SK-N-SH treated with all-trans-retinoic acid at 6 μM for 48 hours (cell line): ENCODE measurements at regions not wholly inside any gene's neighbourhood (a gene's known extent, or its start where the extent isn't known, plus 50 kb on each side); places are given as distances from the start of the nearest gene placed in this dataset.

Source experiments
- ATAC-seq: fragments of 200-7000 bp; cut with Tn5 transposase; 3 replicates; pipeline ENCODE4 v1.9.1; 2020; ENCODE audit warnings: mild to moderate bottlenecking, moderate library complexity
- ARNTL ChIP-seq: fragments of 450-650 bp; formaldehyde crosslinking; IDR thresholded peaks from 2 replicates; pipeline ENCODE4 v1.5.0; 2020; ENCODE audit warnings: low read depth, mild to moderate bottlenecking, moderate library complexity, borderline replicate concordance
- CREB5 ChIP-seq: fragments of 250-450 bp; sonication (Bioruptor Pico); IDR thresholded peaks from 2 replicates; pipeline ENCODE4 v1.5.1; 2020; ENCODE audit warnings: low read depth, mild to moderate bottlenecking, moderate library complexity
- CSDC2 ChIP-seq: fragments of 250-450 bp; sonication (Bioruptor Pico); IDR thresholded peaks from 2 replicates; pipeline ENCODE4 v1.5.0; 2020; ENCODE audit warnings: mild to moderate bottlenecking, moderate library complexity
- ESRRG ChIP-seq: fragments of 250-450 bp; sonication (Bioruptor Pico); IDR thresholded peaks from 2 replicates; pipeline ENCODE4 v1.6.1; 2021; ENCODE audit warnings: mild to moderate bottlenecking
- GLIS3 ChIP-seq: fragments of 250-450 bp; sonication (Bioruptor Pico); IDR thresholded peaks from 2 replicates; pipeline ENCODE4 v1.5.0; 2020; ENCODE audit warnings: mild to moderate bottlenecking, moderate library complexity
- ISL1 ChIP-seq: fragments of 250-450 bp; sonication (Bioruptor Pico); IDR thresholded peaks from 2 replicates; pipeline ENCODE4 v2.1.2; 2022; ENCODE audit warnings: mild to moderate bottlenecking, moderate library complexity
- PATZ1 ChIP-seq: fragments of 250-450 bp; sonication (Bioruptor Pico); IDR thresholded peaks from 2 replicates; pipeline ENCODE4 v1.8.0; 2020; ENCODE audit warnings: mild to moderate bottlenecking, moderate library complexity, borderline replicate concordance
- POU6F1 ChIP-seq: fragments of 250-450 bp; sonication (Bioruptor Pico); IDR thresholded peaks from 2 replicates; pipeline ENCODE4 v1.8.0; 2021; ENCODE audit warnings: low read depth, mild to moderate bottlenecking, moderate library complexity, borderline replicate concordance
- RARB ChIP-seq: fragments of 250-450 bp; sonication (Bioruptor Pico); IDR thresholded peaks from 2 replicates; pipeline ENCODE4 v1.8.0; 2021; ENCODE audit warnings: mild to moderate bottlenecking, moderate library complexity
- SNAI2 ChIP-seq: fragments of 250-450 bp; sonication (Bioruptor Pico); IDR thresholded peaks from 2 replicates; pipeline ENCODE4 v1.5.0; 2020; ENCODE audit warnings: mild to moderate bottlenecking, moderate library complexity
- TCF4 ChIP-seq: fragments of 250-450 bp; sonication (Bioruptor Pico); IDR thresholded peaks from 2 replicates; pipeline ENCODE4 v1.8.0; 2021; ENCODE audit warnings: mild to moderate bottlenecking, moderate library complexity, borderline replicate concordance
- TOX ChIP-seq: fragments of 250-450 bp; sonication (Bioruptor Pico); IDR thresholded peaks from 2 replicates; pipeline ENCODE4 v1.8.0; 2021; ENCODE audit warnings: mild to moderate bottlenecking, moderate library complexity, borderline replicate concordance
- TSHZ2 ChIP-seq: fragments of 250-450 bp; sonication (Bioruptor Pico); IDR thresholded peaks from 2 replicates; pipeline ENCODE4 v1.5.0; 2020; ENCODE audit warnings: mild to moderate bottlenecking, moderate library complexity
- ZC3H10 ChIP-seq: fragments of 250-450 bp; sonication (Bioruptor Pico); IDR thresholded peaks from 2 replicates; pipeline ENCODE4 v1.5.1; 2021; ENCODE audit warnings: mild to moderate bottlenecking, moderate library complexity
- ZFP3 ChIP-seq: fragments of 250-450 bp; sonication (Bioruptor Pico); IDR thresholded peaks from 2 replicates; pipeline ENCODE4 v1.5.0; 2020; ENCODE audit warnings: mild to moderate bottlenecking, moderate library complexity
- ZFP30 ChIP-seq: fragments of 450-650 bp; formaldehyde crosslinking; IDR thresholded peaks from 2 replicates; pipeline ENCODE4 v1.5.0; 2022; ENCODE audit warnings: mild to moderate bottlenecking, moderate library complexity
- ZNF70 ChIP-seq: fragments of 450-650 bp; formaldehyde crosslinking; IDR thresholded peaks from 2 replicates; pipeline ENCODE4 v1.5.0; 2020; ENCODE audit warnings: mild to moderate bottlenecking, moderate library complexity
- ZNF8 ChIP-seq: fragments of 450-650 bp; formaldehyde crosslinking; IDR thresholded peaks from 2 replicates; pipeline ENCODE4 v1.5.0; 2020; ENCODE audit warnings: mild to moderate bottlenecking, moderate library complexity

GRCh38 chr4:17418010-17418409 lies 93.9 kb downstream of the QDPR start:
- no peak for TF ChIP-seq POU6F1 (CRISPR knock-in tag)
- TF ChIP-seq ZFP30 (CRISPR knock-in tag), result no peak
- TF ChIP-seq ZC3H10 (CRISPR knock-in tag), result no peak
- no peak for TF ChIP-seq ESRRG (CRISPR knock-in tag)
- TF ChIP-seq ISL1 (CRISPR knock-in tag), result no peak
- no peak for ATAC-seq

GRCh38 chr4:17414392-17414791 lies 97.5 kb downstream of the QDPR start:
- TF ChIP-seq TOX (no peak), ARNTL (no peak), SNAI2 (CRISPR knock-in tag) (no peak), CREB5 (no peak), ZFP30 (CRISPR knock-in tag) (no peak), TSHZ2 (no peak), TCF4 (CRISPR knock-in tag) (no peak), ZC3H10 (CRISPR knock-in tag) (no peak), CSDC2 (CRISPR knock-in tag) (no peak), ZNF70 (CRISPR knock-in tag) (no peak)
- TF ChIP-seq, all 23 proteins: peak for 0
- no peak for ATAC-seq

GRCh38 chr4:17400686-17401085 lies 111.2 kb downstream of the QDPR start:
- ATAC-seq, result no peak
- TF ChIP-seq POU6F1 (CRISPR knock-in tag) (no peak), CREB5 (no peak), ZNF8 (CRISPR knock-in tag) (no peak), ZNF70 (CRISPR knock-in tag) (no peak)

GRCh38 chr4:17398805-17399204 lies 113.1 kb downstream of the QDPR start:
- no peak for ATAC-seq
- TF ChIP-seq ZNF8 (CRISPR knock-in tag) (no peak), CREB5 (no peak), ZNF70 (CRISPR knock-in tag) (no peak), ESRRG (CRISPR knock-in tag) (no peak), SNAI2 (CRISPR knock-in tag) (no peak), RARB (CRISPR knock-in tag) (no peak), PATZ1 (CRISPR knock-in tag) (no peak), TSHZ2 (no peak), ISL1 (CRISPR knock-in tag) (no peak), CSDC2 (CRISPR knock-in tag) (no peak), ZFP3 (no peak), ZFP30 (CRISPR knock-in tag) (no peak), GLIS3 (CRISPR knock-in tag) (no peak), POU6F1 (CRISPR knock-in tag) (no peak)
